Fibroblast of pulmonary artery (primary cell): ENCODE measurements at regions not wholly inside any gene's neighbourhood (a gene's known extent, or its start where the extent isn't known, plus 50 kb on each side); places are given as distances from the start of the nearest gene placed in this dataset.

ENCODE experiments used
- DNase-seq: peaks from one replicate; pipeline ENCODE4 v3.0.0-alpha.2; 2010; ENCODE audit warnings: low read depth
- H3K4me3 ChIP-seq: replicated peaks from 2 replicates; pipeline ENCODE4 v1.5.1; 2011; ENCODE audit warnings: low read depth, mild to moderate bottlenecking, control low read depth, low read length, moderate library complexity
- TF ChIP-seq, protein P1 (sequence below): IDR thresholded peaks from 2 replicates; pipeline ENCODE4 v1.5.1; 2011; ENCODE audit warnings: mild to moderate bottlenecking, control low read depth, low read length, inconsistent platforms; ENCODE audit errors: missing control alignments

GRCh38 chr3:137820366-137820765, 56.3 kb downstream of the SOX14 start:
- no peak for DNase-seq
- H3K4me3 ChIP-seq: no peak overlapping the region
- TF ChIP-seq, protein P1, sequence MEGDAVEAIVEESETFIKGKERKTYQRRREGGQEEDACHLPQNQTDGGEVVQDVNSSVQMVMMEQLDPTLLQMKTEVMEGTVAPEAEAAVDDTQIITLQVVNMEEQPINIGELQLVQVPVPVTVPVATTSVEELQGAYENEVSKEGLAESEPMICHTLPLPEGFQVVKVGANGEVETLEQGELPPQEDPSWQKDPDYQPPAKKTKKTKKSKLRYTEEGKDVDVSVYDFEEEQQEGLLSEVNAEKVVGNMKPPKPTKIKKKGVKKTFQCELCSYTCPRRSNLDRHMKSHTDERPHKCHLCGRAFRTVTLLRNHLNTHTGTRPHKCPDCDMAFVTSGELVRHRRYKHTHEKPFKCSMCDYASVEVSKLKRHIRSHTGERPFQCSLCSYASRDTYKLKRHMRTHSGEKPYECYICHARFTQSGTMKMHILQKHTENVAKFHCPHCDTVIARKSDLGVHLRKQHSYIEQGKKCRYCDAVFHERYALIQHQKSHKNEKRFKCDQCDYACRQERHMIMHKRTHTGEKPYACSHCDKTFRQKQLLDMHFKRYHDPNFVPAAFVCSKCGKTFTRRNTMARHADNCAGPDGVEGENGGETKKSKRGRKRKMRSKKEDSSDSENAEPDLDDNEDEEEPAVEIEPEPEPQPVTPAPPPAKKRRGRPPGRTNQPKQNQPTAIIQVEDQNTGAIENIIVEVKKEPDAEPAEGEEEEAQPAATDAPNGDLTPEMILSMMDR: no peak

DNA sequence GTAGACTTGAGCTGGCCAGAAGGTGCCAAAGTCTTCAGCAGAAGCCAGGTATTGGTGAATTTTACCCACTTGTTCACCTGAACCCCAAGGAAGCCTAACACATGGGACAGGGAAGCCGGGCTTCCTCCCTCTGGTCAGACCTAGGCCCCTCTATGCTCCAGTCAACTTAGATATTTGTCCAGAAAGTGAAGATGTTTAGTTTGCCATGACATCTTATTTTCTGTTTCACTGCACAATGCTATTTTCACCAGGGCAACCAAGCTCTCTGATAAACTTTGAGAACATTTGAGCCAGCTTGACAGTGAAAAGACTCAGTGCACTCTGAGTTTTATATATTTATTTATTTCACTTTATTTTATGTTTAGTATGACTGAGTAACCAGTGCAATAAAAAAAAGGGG, 71.0 kb downstream of the SOX14 start:
- TF ChIP-seq, protein P1: no peak
- no peak overlapping the region for H3K4me3 ChIP-seq
- DNase-seq: no peak

- TF ChIP-seq, protein P1: no peak
- H3K4me3 ChIP-seq: no peak overlapping the region
- DNase-seq: no peak
These were observed 81.1 kb downstream of the SOX14 start for GRCh38 chr3:137845194-137845593.

GRCh38 chr3:137845666-137846065, 81.6 kb downstream of the SOX14 start:
- TF ChIP-seq, protein P1: no peak
- no peak for DNase-seq
- no peak overlapping the region for H3K4me3 ChIP-seq

DNA sequence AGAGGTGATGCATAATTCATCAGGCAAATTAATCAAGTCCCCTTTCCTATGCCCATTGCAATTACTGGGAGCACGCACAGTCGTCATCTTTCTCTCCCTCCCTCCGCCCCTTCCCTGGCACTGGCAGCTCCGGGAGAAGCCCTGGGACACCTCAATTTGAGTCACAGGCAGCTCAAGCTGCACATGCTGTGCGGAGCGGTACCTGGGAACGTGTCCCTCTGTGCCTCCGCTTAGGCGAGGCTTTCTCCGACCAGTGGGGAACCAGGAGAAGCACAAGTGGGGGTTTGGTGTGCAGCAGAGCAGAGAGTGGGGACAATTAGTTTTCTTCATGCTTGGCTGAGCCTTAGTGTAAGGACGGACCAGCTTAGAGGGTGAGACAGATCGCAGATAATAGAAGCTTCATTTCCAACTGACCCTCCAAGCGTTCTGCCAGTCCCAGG, 88.3 kb downstream of the SOX14 start:
- DNase-seq: no peak
- TF ChIP-seq, protein P1: no peak
- no peak overlapping the region for H3K4me3 ChIP-seq

DNA sequence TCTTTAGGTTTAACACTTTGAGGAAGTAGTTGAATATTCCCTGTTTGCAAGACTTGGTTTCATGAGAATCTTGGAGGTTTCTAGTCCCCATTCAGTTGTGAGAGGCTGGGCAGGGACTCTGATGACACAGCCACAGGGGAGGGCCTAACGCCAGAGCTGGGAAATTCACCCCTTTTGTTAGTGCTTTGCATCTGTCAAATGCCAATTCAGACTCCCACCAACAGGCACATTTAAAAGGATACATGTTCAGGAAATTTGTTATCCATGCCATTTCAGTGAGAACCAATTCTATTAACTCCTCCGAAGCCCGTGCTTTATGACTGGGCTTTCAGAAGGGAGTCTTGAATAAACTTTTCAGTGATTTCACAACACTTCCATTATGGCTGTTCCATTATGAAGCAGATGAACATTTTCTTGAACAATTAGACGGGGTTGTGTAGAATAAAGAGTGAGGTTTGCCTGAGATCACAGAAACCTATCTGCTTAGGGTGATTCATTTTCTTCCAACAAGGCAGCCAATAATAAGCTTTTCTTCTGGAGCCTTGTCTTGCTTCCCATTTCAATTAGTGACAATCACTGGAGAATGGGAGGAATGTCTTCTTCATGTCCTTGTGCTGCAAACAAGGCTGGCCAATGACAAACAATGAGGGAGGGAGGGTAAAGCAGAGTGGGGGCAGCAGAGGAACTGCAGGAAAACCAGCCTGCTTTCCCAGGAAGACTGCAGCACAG, 90.6 kb downstream of the SOX14 start:
- TF ChIP-seq, protein P1: no peak
- no peak overlapping the region for H3K4me3 ChIP-seq
- DNase-seq: no peak

- TF ChIP-seq, protein P1: no peak
- H3K4me3 ChIP-seq: no peak overlapping the region
- DNase-seq: no peak
These were observed 101.9 kb downstream of the SOX14 start for GRCh38 chr3:137866001-137866400.
